Aorta (tissue), 5 donors: ENCODE measurements at regions not wholly inside any gene's neighbourhood (a gene's known extent, or its start where the extent isn't known, plus 50 kb on each side); places are given as distances from the start of the nearest gene placed in this dataset.

ENCODE experiments used
- ATAC-seq: fragments of 200-7000 bp; cut with Tn5 transposase; one replicate; pipeline ENCODE4 v1.9.1; 2022; ENCODE audit warnings: moderate library complexity; ENCODE audit not compliant: low FRiP score
- DNase-seq, 2 donors: peaks; one replicate each; pipeline ENCODE4 v3.0.0-alpha.2; 2020
- H3K27ac ChIP-seq, 2 donors: one replicate each; pipeline ENCODE4 v1.5.1; 2013; ENCODE audit warnings: low read length in 2 of 2, mild to moderate bottlenecking in 2 of 2, moderate library complexity in 2 of 2, control low read depth in 1 of 2, inconsistent platforms in 1 of 2, low read depth in 1 of 2
- H3K27me3 ChIP-seq, 2 donors: one replicate each; pipeline ENCODE4 v1.6.1; 2013; ENCODE audit warnings: control low read depth in 1 of 2, low read length in 1 of 2, mild to moderate bottlenecking in 1 of 2, moderate library complexity in 1 of 2; ENCODE audit not compliant: insufficient read depth in 2 of 2, control insufficient read depth in 1 of 2
- H3K36me3 ChIP-seq, 2 donors: one replicate each; pipeline ENCODE4 v1.6.1; 2013; ENCODE audit warnings: control low read depth in 1 of 2, low read length in 1 of 2, mild to moderate bottlenecking in 1 of 2; ENCODE audit not compliant: insufficient read depth in 2 of 2, control insufficient read depth in 1 of 2
- H3K4me1 ChIP-seq, 2 donors: one replicate each; pipeline ENCODE4 v1.6.1; 2013; ENCODE audit warnings: low read length in 2 of 2, control low read depth in 1 of 2, mild to moderate bottlenecking in 1 of 2, moderate library complexity in 1 of 2; ENCODE audit not compliant: insufficient read depth in 2 of 2, control insufficient read depth in 1 of 2
- H3K4me3 ChIP-seq, 2 donors: one replicate each; pipeline ENCODE4 v1.5.1; 2013; ENCODE audit warnings: low read length in 2 of 2, control low read depth in 1 of 2, mild to moderate bottlenecking in 1 of 2
- H3K9me3 ChIP-seq: one replicate; pipeline ENCODE4 v1.6.1; 2013; ENCODE audit warnings: mild to moderate bottlenecking, low read length; ENCODE audit not compliant: control insufficient read depth
- WGBS, 2 donors: extraction: QIAGEN DNeasy Blood & Tissue Kit; methylation state at CpG; one replicate each; pipeline ENCODE4 v1.1.7; 2013; 5-methylcytosine and 5-hydroxymethylcytosine counted together
- intact Hi-C, 2 donors: fragments of 100-400 bp; cut with DNase I; formaldehyde crosslinking; loops; one replicate each; pipeline versions ENCODE4 v1.14.2 to v1.15.0; 2022
- donor health status: healthy with polysubstance abuse.
- donor health status: Bipolar disorder and iron deficiency.
- donor health status: DM: no; HTN: no; CAD: no.
- donor health status: DM: no; HTN: no; CAD: no.
- donor health status: DM: yes; HTN: yes; CAD: no.

DNA sequence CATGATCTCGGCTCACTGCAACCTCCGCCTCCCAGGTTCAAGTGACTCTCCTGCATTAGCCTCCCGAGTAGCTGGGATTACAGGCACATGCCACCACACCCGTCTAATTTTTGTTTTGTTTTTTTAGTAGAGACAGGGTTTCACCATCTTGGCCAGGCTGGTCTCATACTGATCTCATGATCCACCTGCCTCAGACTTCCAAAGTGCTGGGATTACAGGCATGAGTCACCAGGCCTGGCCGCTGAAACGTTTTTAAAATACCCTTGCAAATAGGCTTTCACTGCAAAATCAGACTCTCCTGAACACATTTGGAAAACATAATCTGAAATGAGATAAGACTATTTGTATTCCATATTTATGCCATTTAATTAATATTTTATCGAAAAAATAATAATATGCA lies 826.1 kb upstream of the CNTN5 start:
- DNase-seq (no peak), ATAC-seq (no peak)
- no peak overlapping the region for H3K4me3 ChIP-seq
- H3K4me1 ChIP-seq = no peaks in the 10 kb centered on the region
- H3K36me3 ChIP-seq = no peaks in the 10 kb centered on the region
- no peaks in the 10 kb centered on the region for H3K9me3 ChIP-seq
- H3K27me3 ChIP-seq = no peaks in the 10 kb centered on the region
- intact Hi-C loops = no loop called here
- 81% methylated on average over 7 of the region's 7 CpGs for WGBS, 2 donors
- H3K27ac ChIP-seq = no peak overlapping the region

DNA sequence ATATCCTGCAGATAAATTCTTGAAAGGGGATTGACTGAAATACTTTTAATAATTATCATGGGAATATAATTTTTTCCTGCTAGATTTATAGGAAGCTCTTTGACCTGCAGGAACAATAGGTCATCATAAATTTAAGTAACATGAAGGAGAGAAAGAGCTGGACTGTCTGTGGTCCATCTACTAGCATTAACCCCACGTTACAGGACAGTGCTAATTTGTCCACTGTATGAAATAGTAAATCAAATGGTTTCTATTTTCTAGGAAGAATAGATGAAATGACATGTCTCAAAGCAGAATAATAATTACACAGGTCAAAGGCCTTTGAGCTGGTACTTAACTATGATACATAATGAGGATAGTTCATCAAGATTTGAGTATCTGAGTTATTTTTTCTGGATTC lies 825.4 kb upstream of the CNTN5 start:
- Histone ChIP-seq H3K27me3 (no peaks in the 10 kb centered on the region), H3K4me3 (no peak overlapping the region), H3K27ac (no peak overlapping the region), H3K9me3 (no peaks in the 10 kb centered on the region), H3K4me1 (no peaks in the 10 kb centered on the region), H3K36me3 (no peaks in the 10 kb centered on the region)
- no peak for ATAC-seq
- 68 to 72% methylated on average over 1 of the region's 1 CpG for WGBS, 2 donors
- intact Hi-C loops = no loop called here
- DNase-seq = no peak

DNA sequence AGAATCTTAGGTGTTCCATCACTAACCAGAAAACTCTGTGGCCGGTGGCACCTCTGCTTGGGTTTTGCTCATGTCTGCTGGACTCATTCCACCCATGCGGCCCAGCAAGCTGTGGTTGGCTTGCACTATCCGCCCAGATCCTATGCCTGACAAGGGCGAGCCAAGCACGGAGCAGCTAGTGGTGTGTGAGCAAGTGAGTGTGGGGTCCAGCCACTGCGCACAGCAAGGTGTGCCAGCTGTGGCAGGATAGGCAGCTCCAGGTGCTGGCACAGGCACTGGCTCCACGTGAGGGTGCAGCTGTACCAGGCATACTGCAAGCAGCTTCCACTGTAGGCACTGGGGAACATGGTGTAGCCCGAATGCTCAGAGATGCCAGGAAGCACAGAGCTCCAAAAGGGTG lies 813.7 kb upstream of the CNTN5 start:
- no peak overlapping the region for H3K27ac ChIP-seq
- H3K36me3 ChIP-seq = no peaks in the 10 kb centered on the region
- H3K27me3 ChIP-seq = no peaks in the 10 kb centered on the region
- H3K4me1 ChIP-seq = no peaks in the 10 kb centered on the region
- DNase-seq = no peak
- no peaks in the 10 kb centered on the region for H3K9me3 ChIP-seq
- ATAC-seq = no peak
- H3K4me3 ChIP-seq = no peak overlapping the region
- WGBS, 2 donors = 95 to 97% methylated on average over 8 of the region's 8 CpGs
- intact Hi-C loops = no loop called here

DNA sequence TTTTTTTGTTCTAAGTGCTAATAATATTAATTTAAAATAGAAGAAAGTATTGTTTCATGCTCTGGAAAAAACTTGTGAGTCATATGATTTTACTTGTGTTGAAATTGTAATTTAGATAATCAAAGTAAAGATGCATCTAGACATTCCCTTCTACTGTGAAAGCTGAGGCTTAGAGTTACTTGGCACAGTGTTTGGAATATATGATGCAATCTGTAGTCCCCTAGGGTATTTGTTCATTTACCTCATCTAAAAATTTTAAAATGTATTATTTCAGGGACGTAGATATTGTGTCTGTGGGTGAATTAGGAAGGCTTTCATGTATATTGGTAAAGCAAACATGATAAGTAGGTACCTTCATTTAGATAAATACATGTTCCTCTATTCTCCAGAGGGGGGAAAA lies 793.5 kb upstream of the CNTN5 start:
- DNase-seq (no peak), ATAC-seq (no peak)
- H3K9me3 ChIP-seq = no peaks in the 10 kb centered on the region
- H3K4me3 ChIP-seq = no peak overlapping the region
- 8 to 11% methylated on average over 1 of the region's 1 CpG for WGBS, 2 donors
- H3K27ac ChIP-seq = no peak overlapping the region
- intact Hi-C loops = no loop called here
- H3K27me3 ChIP-seq = no peaks in the 10 kb centered on the region
- H3K36me3 ChIP-seq = no peaks in the 10 kb centered on the region
- no peaks in the 10 kb centered on the region for H3K4me1 ChIP-seq

DNA sequence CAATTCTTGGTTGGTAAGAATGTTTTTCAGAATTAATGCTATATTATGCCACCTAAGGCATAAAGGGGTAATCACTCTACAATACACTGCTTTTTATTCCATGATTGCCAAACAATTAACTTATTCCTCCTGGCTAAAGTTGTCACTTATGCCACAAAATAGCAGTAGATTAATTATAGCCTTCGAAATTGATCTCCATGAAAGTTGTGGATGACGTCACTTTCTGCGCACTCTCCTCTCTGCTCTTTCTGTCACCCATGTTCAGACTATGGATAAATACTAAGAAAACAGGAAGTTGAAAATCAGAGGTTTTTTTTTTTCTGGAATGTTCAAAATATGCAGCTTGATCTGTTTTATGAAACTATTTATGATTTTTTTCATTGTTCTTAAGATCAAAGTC lies 790.1 kb upstream of the CNTN5 start:
- intact Hi-C loops = no loop called here
- no peak for DNase-seq
- WGBS, 2 donors = 82 to 85% methylated on average over 3 of the region's 3 CpGs

DNA sequence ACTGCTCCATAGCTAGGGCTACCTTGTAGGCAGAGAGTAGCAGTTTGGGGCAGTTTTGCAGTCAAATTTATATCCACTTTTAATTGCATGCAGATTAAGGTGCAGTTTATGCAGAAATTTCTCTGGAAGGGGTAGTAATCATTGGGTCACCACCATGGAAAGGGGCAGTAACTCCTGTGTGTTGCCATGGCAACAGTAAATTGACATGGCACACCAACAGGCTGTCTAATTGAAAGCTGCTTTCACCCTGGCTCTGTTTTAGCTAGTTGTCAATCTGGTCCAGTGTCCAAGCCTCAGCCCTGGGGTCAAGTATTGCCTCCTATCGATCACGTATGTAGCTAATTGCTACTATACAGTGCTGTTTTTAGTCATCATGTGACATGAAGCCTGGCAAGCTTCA lies 786.1 kb upstream of the CNTN5 start:
- Histone ChIP-seq H3K27ac (no peak overlapping the region), H3K9me3 (no peaks in the 10 kb centered on the region), H3K4me3 (no peak overlapping the region), H3K36me3 (no peaks in the 10 kb centered on the region), H3K4me1 (no peaks in the 10 kb centered on the region), H3K27me3 (no peaks in the 10 kb centered on the region)
- DNase-seq (no peak), ATAC-seq (no peak)
- WGBS, 2 donors = 88 to 89% methylated on average over 2 of the region's 2 CpGs
- intact Hi-C loops = no loop called here

More for the DNA sequence above, 790.1 kb upstream of the CNTN5 start:
- Histone ChIP-seq H3K9me3 (no peaks in the 10 kb centered on the region), H3K27ac (no peak overlapping the region), H3K4me3 (no peak overlapping the region), H3K27me3 (no peaks in the 10 kb centered on the region), H3K4me1 (no peaks in the 10 kb centered on the region), H3K36me3 (no peaks in the 10 kb centered on the region)
- no peak for ATAC-seq

DNA sequence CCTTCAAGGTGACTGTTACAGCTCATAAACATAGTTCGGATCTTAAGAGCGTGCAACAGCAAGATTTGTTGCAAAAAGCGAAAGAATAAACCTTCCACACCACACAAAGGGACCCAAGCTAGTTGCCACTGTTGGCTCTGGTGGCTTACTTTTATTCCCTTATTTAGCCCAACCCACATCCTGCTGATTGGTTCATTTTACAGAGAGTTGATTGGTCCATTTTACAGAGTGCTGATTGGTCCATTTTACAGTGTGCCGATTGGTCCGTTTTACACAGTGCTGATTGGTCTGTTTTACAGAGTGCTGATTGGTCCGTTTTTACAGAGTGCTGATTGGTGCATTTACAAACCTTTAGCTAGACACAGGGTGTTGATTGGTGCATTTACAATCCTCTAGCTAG lies 776.9 kb upstream of the CNTN5 start:
- intact Hi-C loops = no loop called here
- DNase-seq = no peak

DNA sequence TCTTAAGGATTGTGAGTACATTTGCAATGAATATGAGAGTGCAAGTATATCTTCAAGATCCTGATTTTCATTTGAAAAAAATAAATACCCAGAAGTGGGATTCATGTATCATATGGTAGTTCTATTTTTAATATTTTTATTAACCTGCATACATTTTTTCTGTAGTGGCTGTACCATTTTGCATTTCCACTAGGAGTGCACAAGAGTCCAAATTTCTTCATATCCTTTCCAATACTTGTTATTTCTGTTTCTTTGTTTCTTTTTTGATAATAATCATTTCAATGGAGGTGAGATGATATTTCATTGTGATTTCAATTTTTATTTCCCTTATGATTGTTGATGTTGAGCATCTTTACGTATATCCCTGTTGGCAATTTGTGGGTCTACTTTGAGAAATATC lies 759.8 kb upstream of the CNTN5 start:
- DNase-seq (no peak), ATAC-seq (no peak)
- Histone ChIP-seq H3K27me3 (no peaks in the 10 kb centered on the region), H3K4me1 (no peaks in the 10 kb centered on the region), H3K9me3 (peaks cover 3% of the 10 kb centered on the region), H3K4me3 (no peak overlapping the region), H3K36me3 (no peaks in the 10 kb centered on the region), H3K27ac (no peak overlapping the region)
- intact Hi-C loops = no loop called here
- 92 to 94% methylated on average over 1 of the region's 1 CpG for WGBS, 2 donors

More for the DNA sequence above, 776.9 kb upstream of the CNTN5 start:
- ATAC-seq = no peak
- Histone ChIP-seq H3K4me3 (no peak overlapping the region), H3K36me3 (no peaks in the 10 kb centered on the region), H3K27me3 (no peaks in the 10 kb centered on the region), H3K4me1 (no peaks in the 10 kb centered on the region), H3K9me3 (no peaks in the 10 kb centered on the region), H3K27ac (no peak overlapping the region)
- 87 to 89% methylated on average over 6 of the region's 6 CpGs for WGBS, 2 donors

DNA sequence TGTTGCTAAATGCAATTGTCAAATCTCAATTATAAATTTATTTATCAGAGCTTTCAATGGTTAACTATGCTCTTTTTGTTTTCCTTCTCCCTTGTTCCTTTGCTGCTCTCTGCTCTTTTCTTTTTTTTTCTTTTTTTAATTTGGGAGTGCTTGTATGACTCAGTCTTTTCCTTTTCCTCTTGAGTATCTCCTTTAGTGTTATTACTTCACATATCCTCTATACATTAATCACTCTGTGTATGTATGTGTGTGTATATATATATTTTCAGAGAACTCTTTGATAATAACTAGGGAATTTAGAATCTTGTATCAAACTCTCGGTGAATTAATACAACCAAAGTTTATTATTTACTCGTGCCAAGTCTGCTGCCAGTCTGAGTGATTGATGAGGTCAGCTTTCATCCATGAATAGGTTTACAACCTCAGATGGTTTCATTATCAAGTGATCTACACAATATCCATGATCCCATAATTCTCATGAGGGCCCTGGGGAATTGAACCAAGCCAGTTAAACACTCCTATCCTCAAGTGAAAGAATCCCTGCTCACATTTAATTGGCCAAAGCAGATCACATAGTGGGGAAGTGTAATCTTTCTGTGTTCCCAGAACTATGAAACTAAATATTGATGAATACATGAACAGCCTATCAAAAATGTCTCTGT lies 743.4 kb upstream of the CNTN5 start:
- Histone ChIP-seq H3K9me3 (no peaks in the 10 kb centered on the region), H3K36me3 (no peaks in the 10 kb centered on the region), H3K27ac (no peak overlapping the region), H3K4me1 (no peaks in the 10 kb centered on the region), H3K27me3 (no peaks in the 10 kb centered on the region), H3K4me3 (no peak overlapping the region)
- WGBS, 2 donors = 29 to 33% methylated on average over 2 of the region's 2 CpGs
- intact Hi-C loops = loop anchor here in 1 of 2 donors (10.0 kb wide), 1 partner anchor 57 kb away; no protein-coding TSS in a partner anchor
- ATAC-seq = no peak
- DNase-seq = no peak
